ENCODE measurements at regions not wholly inside any gene's neighbourhood (a gene's known extent, or its start where the extent isn't known, plus 50 kb on each side); places are given as distances from the start of the nearest gene placed in this dataset.

GRCh38 chr22:22836635-22837034 lies 51.0 kb upstream of the IGLL5 start:
- TF ChIP-seq CTCF (conservative IDR thresholded peaks at IDR 0.05): no peak
- TF ChIP-seq EZH2 (IDR thresholded peaks at IDR 0.05; ENCODE audit: low read depth): no peak

Measured in PC-9 (cell line).